OCI-LY7 (cell line): ENCODE measurements at regions not wholly inside any gene's neighbourhood (a gene's known extent, or its start where the extent isn't known, plus 50 kb on each side); places are given as distances from the start of the nearest gene placed in this dataset.

Experiments
- CTCF ChIP-seq: fragments of 200-600 bp; sonication (generic); conservative IDR thresholded peaks from 2 replicates; pipeline ENCODE4 v1.5.1; 2014; ENCODE audit warnings: mild to moderate bottlenecking, antibody characterized with exemption, low read length, moderate library complexity, mixed read lengths
- EZH2phosphoT487 ChIP-seq: fragments of 200-600 bp; sonication (generic); IDR thresholded peaks from 2 replicates; pipeline ENCODE4 v1.6.1; 2018; ENCODE audit warnings: low read depth, borderline replicate concordance, mild to moderate bottlenecking, mixed run types, antibody characterized with exemption, low read length, moderate library complexity, mixed read lengths

GRCh38 chr17:33519692-33520091 lies 226.6 kb upstream of the ASIC2 start:
- TF ChIP-seq CTCF (no peak), EZH2phosphoT487 (no peak)
